GM12891 (cell line): ENCODE measurements at regions not wholly inside any gene's neighbourhood (a gene's known extent, or its start where the extent isn't known, plus 50 kb on each side); places are given as distances from the start of the nearest gene placed in this dataset.

ENCODE experiments used
- POLR2A ChIP-seq: IDR thresholded peaks from 2 replicates; pipeline ENCODE4 v1.6.1; 2011; ENCODE audit warnings: low read depth, low read length, control low read depth
- POLR2AphosphoS5 ChIP-seq: IDR thresholded peaks from 2 replicates; pipeline ENCODE4 v1.6.1; 2011; ENCODE audit warnings: low read depth, low read length, control low read depth

DNA sequence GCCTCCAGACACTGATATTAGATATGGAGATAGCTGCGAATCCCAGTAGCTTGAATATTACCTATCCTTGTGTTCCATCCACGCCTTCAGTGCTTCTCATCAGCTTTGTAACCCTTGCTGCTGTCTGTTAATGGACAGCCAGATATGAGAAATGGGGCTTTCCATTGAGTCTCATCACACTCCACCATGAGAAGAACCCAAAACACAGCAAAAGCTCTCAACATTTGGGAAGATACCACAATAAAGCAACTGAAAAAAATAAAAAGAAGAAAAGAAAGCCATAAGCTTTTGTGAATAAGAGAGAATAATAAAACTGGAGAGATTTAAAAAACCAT lies 225.4 kb downstream of the GALC start:
- TF ChIP-seq POLR2AphosphoS5 (no peak), POLR2A (no peak)
